OCI-LY7 (cell line): ENCODE measurements at regions not wholly inside any gene's neighbourhood (a gene's known extent, or its start where the extent isn't known, plus 50 kb on each side); places are given as distances from the start of the nearest gene placed in this dataset.

ENCODE experiments used
- EZH2phosphoT487 ChIP-seq: fragments of 200-600 bp; sonication (generic); IDR thresholded peaks from 2 replicates; pipeline ENCODE4 v1.6.1; 2018; ENCODE audit warnings: low read depth, borderline replicate concordance, mild to moderate bottlenecking, mixed run types, antibody characterized with exemption, low read length, moderate library complexity, mixed read lengths
- TF ChIP-seq, protein P1 (sequence below): fragments of 200-600 bp; sonication (generic); conservative IDR thresholded peaks from 2 replicates; pipeline ENCODE4 v1.5.1; 2014; ENCODE audit warnings: mild to moderate bottlenecking, antibody characterized with exemption, low read length, moderate library complexity, mixed read lengths

- TF ChIP-seq, protein P1, sequence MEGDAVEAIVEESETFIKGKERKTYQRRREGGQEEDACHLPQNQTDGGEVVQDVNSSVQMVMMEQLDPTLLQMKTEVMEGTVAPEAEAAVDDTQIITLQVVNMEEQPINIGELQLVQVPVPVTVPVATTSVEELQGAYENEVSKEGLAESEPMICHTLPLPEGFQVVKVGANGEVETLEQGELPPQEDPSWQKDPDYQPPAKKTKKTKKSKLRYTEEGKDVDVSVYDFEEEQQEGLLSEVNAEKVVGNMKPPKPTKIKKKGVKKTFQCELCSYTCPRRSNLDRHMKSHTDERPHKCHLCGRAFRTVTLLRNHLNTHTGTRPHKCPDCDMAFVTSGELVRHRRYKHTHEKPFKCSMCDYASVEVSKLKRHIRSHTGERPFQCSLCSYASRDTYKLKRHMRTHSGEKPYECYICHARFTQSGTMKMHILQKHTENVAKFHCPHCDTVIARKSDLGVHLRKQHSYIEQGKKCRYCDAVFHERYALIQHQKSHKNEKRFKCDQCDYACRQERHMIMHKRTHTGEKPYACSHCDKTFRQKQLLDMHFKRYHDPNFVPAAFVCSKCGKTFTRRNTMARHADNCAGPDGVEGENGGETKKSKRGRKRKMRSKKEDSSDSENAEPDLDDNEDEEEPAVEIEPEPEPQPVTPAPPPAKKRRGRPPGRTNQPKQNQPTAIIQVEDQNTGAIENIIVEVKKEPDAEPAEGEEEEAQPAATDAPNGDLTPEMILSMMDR = no peak
- TF ChIP-seq EZH2phosphoT487 = no peak
These were observed 54.9 kb upstream of the PDE10A start for GRCh38 chr6:165717732-165718465.
